K562 (cell line): ENCODE measurements at regions not wholly inside any gene's neighbourhood (a gene's known extent, or its start where the extent isn't known, plus 50 kb on each side); places are given as distances from the start of the nearest gene placed in this dataset.

Experiments
- ATAC-seq: fragments of 200-7000 bp; cut with Tn5 transposase; 3 replicates; pipeline ENCODE4 v1.9.1; 2020; ENCODE audit warnings: moderate library complexity
- BruUV-seq: library from RNA; stranded (reverse); fragments of 400-500 nt; replicated peaks from 2 replicates; lab custom pipeline; 2021; lab: Mats Ljungman, UMichigan
- CTCF ChIA-PET: fragments of 300-600 bp; formaldehyde crosslinking; extraction: SDS; loops from one replicate; lab custom pipeline; 2021; ENCODE audit warnings: low intra/inter-chr PET ratio; lab: Yijun Ruan, JAX
- POLR2A ChIA-PET: fragments of 300-600, 350-650 bp; sonication (Branson Sonifier 250); formaldehyde crosslinking; extraction: SDS; loops from one replicate; lab custom pipeline; 2021; ENCODE audit warnings: antibody characterized with exemption, inconsistent platforms; lab: Yijun Ruan, JAX
- DNase-seq, 4 experiments: peaks; one replicate each; pipeline versions ENCODE4 v3.0.0 to v3.0.0-alpha.2; 2011 to 2018; ENCODE audit warnings: low spot score in 3 of 4, mixed read lengths in 3 of 4; ENCODE audit errors: extremely low read depth in 1 of 4
- FAIRE-seq: peaks from 2 replicates; lab custom pipeline; 2011; peaks lifted over from hg19 to GRCh38; lab: Jason Lieb, UNC
- H2AFZ ChIP-seq: 2 replicates; pipeline ENCODE4 v1.6.0; 2011; ENCODE audit warnings: low read depth, low read length, control low read depth, inconsistent platforms
- H3K27ac ChIP-seq: fragments of 200-600 bp; 3 replicates; pipeline ENCODE4 v1.8.0; 2011; ENCODE audit warnings: low read depth, mild to moderate bottlenecking, control low read depth, inconsistent platforms, low read length, moderate library complexity, mixed read lengths; ENCODE audit errors: extremely low read depth
- H3K27me3 ChIP-seq, 2 experiments: fragments of 300-600 bp in 1 of 2; 2 replicates in 1 of 2; 3 replicates in 1 of 2; pipeline versions ENCODE4 v1.6.0 to v1.8.0; 2011; ENCODE audit warnings: inconsistent platforms in 2 of 2, low read length in 2 of 2, mild to moderate bottlenecking in 1 of 2, mixed read lengths in 1 of 2, moderate library complexity in 1 of 2; ENCODE audit not compliant: control insufficient read depth in 2 of 2, insufficient read depth in 2 of 2
- H3K36me3 ChIP-seq: fragments of 300-600 bp; 3 replicates; pipeline ENCODE4 v1.8.0; 2011; ENCODE audit warnings: mild to moderate bottlenecking, low read length, inconsistent platforms; ENCODE audit not compliant: control insufficient read depth, insufficient read depth
- H3K4me1 ChIP-seq, 2 experiments: fragments of 200-600 bp in 1 of 2; replicated peaks in 1 of 2; 2 replicates in 1 of 2; 3 replicates in 1 of 2; pipeline versions ENCODE4 v1.5.1 to v1.8.0; 2011; ENCODE audit warnings: inconsistent platforms in 2 of 2, low read length in 2 of 2, mild to moderate bottlenecking in 1 of 2, mixed read lengths in 1 of 2, moderate library complexity in 1 of 2; ENCODE audit not compliant: control insufficient read depth in 2 of 2, insufficient read depth in 2 of 2
- H3K4me2 ChIP-seq: 2 replicates; pipeline ENCODE4 v1.6.1; 2011; ENCODE audit warnings: low read length, control low read depth, inconsistent platforms, mixed read lengths; ENCODE audit not compliant: insufficient read depth
- H3K4me3 ChIP-seq: fragments of 200-600 bp; sonication (generic), shearing (Covaris generic); 2 replicates; pipeline ENCODE4 v1.5.1; 2016; ENCODE audit warnings: control low read depth, inconsistent platforms
- H3K79me2 ChIP-seq: fragments of 200-600 bp; 3 replicates; pipeline ENCODE4 v1.8.0; 2011; ENCODE audit warnings: low read length, inconsistent platforms; ENCODE audit not compliant: control insufficient read depth, insufficient read depth
- H3K9ac ChIP-seq, 2 experiments: 2 replicates each; pipeline versions ENCODE4 v1.6.0 to v1.6.1; 2011; ENCODE audit warnings: low read depth in 2 of 2, low read length in 2 of 2, control low read depth in 1 of 2, inconsistent platforms in 1 of 2, mild to moderate bottlenecking in 1 of 2, mixed read lengths in 1 of 2; ENCODE audit not compliant: insufficient read depth in 1 of 2
- H3K9me1 ChIP-seq: one replicate; pipeline ENCODE4 v1.6.0; 2011; ENCODE audit warnings: inconsistent platforms, mild to moderate bottlenecking, low read length, moderate library complexity; ENCODE audit not compliant: control insufficient read depth, insufficient read depth
- H3K9me3 ChIP-seq: replicated peaks from 2 replicates; pipeline ENCODE4 v1.5.1; 2011; ENCODE audit warnings: low read depth, low read length, inconsistent platforms; ENCODE audit not compliant: control insufficient read depth, insufficient read depth
- H4K20me1 ChIP-seq: replicated peaks from 2 replicates; pipeline ENCODE4 v1.6.1; 2011; ENCODE audit warnings: low read length, inconsistent platforms, mixed read lengths; ENCODE audit not compliant: control insufficient read depth, insufficient read depth
- HMGN3 ChIP-seq: IDR thresholded peaks from 2 replicates; pipeline ENCODE4 v1.6.1; 2011; ENCODE audit warnings: borderline replicate concordance, low read depth, mild to moderate bottlenecking, mixed read lengths, low read length; ENCODE audit not compliant: insufficient read length; ENCODE audit errors: extremely low read depth
- HSF4 ChIP-seq: fragments of 250-450 bp; sonication (Bioruptor Pico); IDR thresholded peaks from 2 replicates; pipeline ENCODE4 v2.1.2; 2022; ENCODE audit warnings: mild to moderate bottlenecking, moderate library complexity, borderline replicate concordance
- RFX5 ChIP-seq: IDR thresholded peaks from 2 replicates; pipeline ENCODE4 v1.6.1; 2011; ENCODE audit warnings: low read depth, mild to moderate bottlenecking, improper control_type of control experiment, low read length
- TSHZ1 ChIP-seq: fragments of 250-450 bp; sonication (Bioruptor Pico); IDR thresholded peaks from 2 replicates; pipeline ENCODE4 v1.4.0; 2020; ENCODE audit warnings: mild to moderate bottlenecking, moderate library complexity
- ZNF143 ChIP-seq: sonication (generic); formaldehyde crosslinking; IDR thresholded peaks from 2 replicates; pipeline ENCODE4 v1.9.0; 2022; ENCODE audit warnings: mild to moderate bottlenecking, missing genetic modification reagents
- WGBS: fragments of 100-300 bp; shearing (Covaris generic); methylation state at CpG from one replicate; pipeline ENCODE4 v1.1.6; 2016; ENCODE audit warnings: low coverage, mixed read lengths; ENCODE audit not compliant: insufficient coverage; ENCODE audit errors: missing lambda C conversion rate; 5-methylcytosine and 5-hydroxymethylcytosine counted together
- in situ Hi-C: fragments of 300-500 bp; cut with MboI; formaldehyde crosslinking; loops from 4 replicates; pipeline ENCODE4 v1.15.0; 2018; ENCODE audit warnings: inconsistent platforms, mixed read lengths
- intact Hi-C: fragments of 100-400 bp; cut with micrococcal nuclease; formaldehyde crosslinking; loops from 2 replicates; pipeline ENCODE4 v1.14.2; 2022

GRCh38 chr22:44430716-44431115 lies 67.3 kb downstream of the RTL6 start (continued):
- no peak for TF ChIP-seq TSHZ1 (CRISPR knock-in tag)
- TF ChIP-seq HSF4 (CRISPR knock-in tag) = no peak

- no peak for FAIRE-seq
- H3K9me1 ChIP-seq = no peaks in the 10 kb centered on the region
- ChIA-PET POLR2A (interaction anchor here (0.6 to 1.1 kb wide), 2 partner anchors 13 to 72 kb away, joined by 3 read pairs; no protein-coding TSS in a partner anchor), CTCF (no interaction called here)
- H3K27ac ChIP-seq = no peak overlapping the region
- peaks cover 6 to 16% of the 10 kb centered on the region in 2 experiments; a peak in 3 of 5 replicates for H3K27me3 ChIP-seq
- no TSS peak for BruUV-seq
- no peaks in the 10 kb centered on the region for H3K36me3 ChIP-seq
- no peaks in the 10 kb centered on the region for H3K79me2 ChIP-seq
- no peaks in the 10 kb centered on the region for H3K9me3 ChIP-seq
- H2AFZ ChIP-seq = no peak overlapping the region
- in situ Hi-C loops = no loop called here
- H3K4me1 ChIP-seq = no peaks in the 10 kb centered on the region
- intact Hi-C loops = no loop called here
- no peak for TF ChIP-seq RFX5
- TF ChIP-seq HMGN3 = no peak
- no peak for TF ChIP-seq ZNF143
- ATAC-seq = no peak
- no peaks in the 10 kb centered on the region for H4K20me1 ChIP-seq
- no peak for DNase-seq
- H3K9ac ChIP-seq = no peak overlapping the region
- H3K4me2 ChIP-seq = no peak overlapping the region
- under 1% methylated on average over 13 of the region's 16 CpGs for WGBS
- H3K4me3 ChIP-seq = no peak overlapping the region
These were observed 68.0 kb downstream of the RTL6 start for GRCh38 chr22:44429941-44430587.
